ENCODE measurements at regions not wholly inside any gene's neighbourhood (a gene's known extent, or its start where the extent isn't known, plus 50 kb on each side); places are given as distances from the start of the nearest gene placed in this dataset.

DNA sequence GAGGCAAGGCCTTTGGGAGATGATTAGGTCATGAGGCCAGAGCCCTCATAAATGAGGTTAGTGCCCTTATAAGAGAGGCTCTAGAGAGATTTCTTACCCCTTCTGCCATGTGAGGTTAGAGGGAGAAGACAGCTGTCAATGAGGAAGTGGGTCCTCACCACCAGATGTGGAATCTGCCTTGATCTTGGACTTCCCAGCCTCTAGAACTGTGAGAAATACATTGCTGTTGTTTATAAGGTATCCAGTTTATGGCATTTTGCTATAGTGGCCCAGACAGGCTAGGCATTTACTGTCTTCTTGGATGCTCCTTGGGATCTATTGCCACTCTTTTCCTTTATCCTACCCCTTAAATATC, 57.1 kb upstream of the CITED2 start:
- no peak overlapping the region for H3K27ac ChIP-seq
- no peak for DNase-seq
- H3K27me3 ChIP-seq: no peaks in the 10 kb centered on the region
- intact Hi-C loops (cut with DNase I; ENCODE audit: low total_unique reads): no loop called here
- no peak overlapping the region for H3K4me3 ChIP-seq
- H3K9me3 ChIP-seq: no peaks in the 10 kb centered on the region
- TF ChIP-seq POLR2A (IDR thresholded peaks at IDR 0.05) (no peak), CTCF (IDR thresholded peaks at IDR 0.05) (no peak)
- no peaks in the 10 kb centered on the region for H3K36me3 ChIP-seq (ENCODE audit: low read depth, missing control alignments)
- H3K4me1 ChIP-seq: no peaks in the 10 kb centered on the region

- TF ChIP-seq POLR2A (IDR thresholded peaks at IDR 0.05) (no peak), CTCF (IDR thresholded peaks at IDR 0.05) (no peak)
- Histone ChIP-seq H3K27ac (no peak overlapping the region), H3K4me1 (no peaks in the 10 kb centered on the region), H3K36me3 (ENCODE audit: low read depth, missing control alignments) (no peaks in the 10 kb centered on the region), H3K4me3 (no peak overlapping the region), H3K9me3 (no peaks in the 10 kb centered on the region), H3K27me3 (no peaks in the 10 kb centered on the region)
- 95 to 96% methylated on average over 4 of the region's 4 CpGs for WGBS, 2 donors
- intact Hi-C loops (cut with DNase I; ENCODE audit: low total_unique reads): no loop called here
- no peak for DNase-seq
Measured at GRCh38 chr6:139430899-139431601, 56.6 kb upstream of the CITED2 start.

GRCh38 chr6:139429580-139430145, 55.2 kb upstream of the CITED2 start:
- Histone ChIP-seq H3K36me3 (ENCODE audit: low read depth, missing control alignments) (no peaks in the 10 kb centered on the region), H3K4me1 (no peaks in the 10 kb centered on the region), H3K27me3 (no peaks in the 10 kb centered on the region), H3K4me3 (no peak overlapping the region), H3K9me3 (no peaks in the 10 kb centered on the region), H3K27ac (no peak overlapping the region)
- intact Hi-C loops (cut with DNase I; ENCODE audit: low total_unique reads): no loop called here
- no peak for DNase-seq
- 86 to 90% methylated on average over 7 of the region's 7 CpGs for WGBS, 2 donors
- TF ChIP-seq POLR2A (IDR thresholded peaks at IDR 0.05) (no peak), CTCF (IDR thresholded peaks at IDR 0.05) (no peak)

GRCh38 chr6:139427199-139427598, 52.8 kb upstream of the CITED2 start:
- Histone ChIP-seq H3K4me3 (no peak overlapping the region), H3K36me3 (ENCODE audit: low read depth, missing control alignments) (no peaks in the 10 kb centered on the region), H3K9me3 (no peaks in the 10 kb centered on the region), H3K27me3 (no peaks in the 10 kb centered on the region), H3K4me1 (no peaks in the 10 kb centered on the region), H3K27ac (no peak overlapping the region)
- intact Hi-C loops (cut with DNase I; ENCODE audit: low total_unique reads): no loop called here
- TF ChIP-seq CTCF (IDR thresholded peaks at IDR 0.05) (no peak), POLR2A (IDR thresholded peaks at IDR 0.05) (no peak)
- DNase-seq: no peak

- no peak for DNase-seq
- no peaks in the 10 kb centered on the region for H3K27me3 ChIP-seq
- H3K4me1 ChIP-seq: no peaks in the 10 kb centered on the region
- H3K36me3 ChIP-seq (ENCODE audit: low read depth, missing control alignments): no peaks in the 10 kb centered on the region
- 70 to 82% methylated on average over 9 of the region's 9 CpGs for WGBS, 2 donors
- intact Hi-C loops (cut with DNase I; ENCODE audit: low total_unique reads): no loop called here
- H3K27ac ChIP-seq: no peak overlapping the region
- TF ChIP-seq POLR2A (IDR thresholded peaks at IDR 0.05): no peak
- TF ChIP-seq CTCF (IDR thresholded peaks at IDR 0.05): no peak
- H3K9me3 ChIP-seq: no peaks in the 10 kb centered on the region
- no peak overlapping the region for H3K4me3 ChIP-seq
Measured at GRCh38 chr6:139426795-139427194, 52.3 kb upstream of the CITED2 start.
